ENCODE measurements at regions not wholly inside any gene's neighbourhood (a gene's known extent, or its start where the extent isn't known, plus 50 kb on each side); places are given as distances from the start of the nearest gene placed in this dataset.

GRCh38 chr15:96494505-96494904 is 164.0 kb downstream of the NR2F2 start:
- ATAC-seq: no peak
- intact Hi-C loops (cut with DNase I): no loop called here
- H3K4me3 ChIP-seq: no peak overlapping the region
- no peak overlapping the region for H3K27ac ChIP-seq
- H3K36me3 ChIP-seq: no peaks in the 10 kb centered on the region
- H3K9me3 ChIP-seq: no peaks in the 10 kb centered on the region
- H3K4me1 ChIP-seq: no peaks in the 10 kb centered on the region
- no peak for DNase-seq
- no peak for TF ChIP-seq CTCF (IDR thresholded peaks at IDR 0.05)
- FAIRE-seq: no peak
- H3K27me3 ChIP-seq: no peaks in the 10 kb centered on the region
- WGBS, 2 donors: 74 to 81% methylated on average over 7 of the region's 7 CpGs

- Histone ChIP-seq H3K27ac (no peak overlapping the region), H3K4me1 (no peaks in the 10 kb centered on the region), H3K27me3 (no peaks in the 10 kb centered on the region), H3K9me3 (no peaks in the 10 kb centered on the region), H3K36me3 (no peaks in the 10 kb centered on the region), H3K4me3 (no peak overlapping the region)
- intact Hi-C loops (cut with DNase I): no loop called here
- DNase-seq (no peak), FAIRE-seq (no peak), ATAC-seq (no peak)
- WGBS, 2 donors: 71 to 72% methylated on average over 5 of the region's 5 CpGs
- TF ChIP-seq CTCF (IDR thresholded peaks at IDR 0.05): no peak
Observed at GRCh38 chr15:96495386-96495785, 164.9 kb downstream of the NR2F2 start.

GRCh38 chr15:96497951-96498350 is 167.5 kb downstream of the NR2F2 start:
- WGBS, 2 donors: 72 to 75% methylated on average over 7 of the region's 7 CpGs
- no peaks in the 10 kb centered on the region for H3K36me3 ChIP-seq

GRCh38 chr15:96500508-96500907 is 170.0 kb downstream of the NR2F2 start:
- 52 to 63% methylated on average over 5 of the region's 5 CpGs for WGBS, 2 donors

More at GRCh38 chr15:96497951-96498350, 167.5 kb downstream of the NR2F2 start:
- Histone ChIP-seq H3K27me3 (no peaks in the 10 kb centered on the region), H3K4me1 (no peaks in the 10 kb centered on the region), H3K27ac (no peak overlapping the region), H3K4me3 (no peak overlapping the region), H3K9me3 (no peaks in the 10 kb centered on the region)
- intact Hi-C loops (cut with DNase I): no loop called here
- no peak for DNase-seq
- ATAC-seq: no peak
- FAIRE-seq: no peak
- no peak for TF ChIP-seq CTCF (IDR thresholded peaks at IDR 0.05)

GRCh38 chr15:96501362-96501761 is 170.9 kb downstream of the NR2F2 start:
- Histone ChIP-seq H3K9me3 (no peaks in the 10 kb centered on the region), H3K27me3 (no peaks in the 10 kb centered on the region), H3K4me1 (no peaks in the 10 kb centered on the region), H3K4me3 (no peak overlapping the region), H3K27ac (no peak overlapping the region), H3K36me3 (no peaks in the 10 kb centered on the region)
- DNase-seq (no peak), ATAC-seq (no peak), FAIRE-seq (no peak)
- 58 to 64% methylated on average over 1 of the region's 1 CpG for WGBS, 2 donors
- intact Hi-C loops (cut with DNase I): no loop called here
- TF ChIP-seq CTCF (IDR thresholded peaks at IDR 0.05): no peak

More at GRCh38 chr15:96500508-96500907, 170.0 kb downstream of the NR2F2 start:
- Histone ChIP-seq H3K9me3 (no peaks in the 10 kb centered on the region), H3K27me3 (no peaks in the 10 kb centered on the region), H3K4me3 (no peak overlapping the region), H3K36me3 (no peaks in the 10 kb centered on the region), H3K27ac (no peak overlapping the region), H3K4me1 (no peaks in the 10 kb centered on the region)
- intact Hi-C loops (cut with DNase I): no loop called here
- FAIRE-seq (no peak), DNase-seq (no peak), ATAC-seq (no peak)
- TF ChIP-seq CTCF (IDR thresholded peaks at IDR 0.05): no peak
